GM10266 (cell line): ENCODE measurements at regions not wholly inside any gene's neighbourhood (a gene's known extent, or its start where the extent isn't known, plus 50 kb on each side); places are given as distances from the start of the nearest gene placed in this dataset.

Experiments
- DNase-seq: peaks from one replicate; pipeline ENCODE4 v3.0.0; 2012; ENCODE audit errors: extremely low spot score
- CTCF ChIP-seq: IDR thresholded peaks from 2 replicates; pipeline ENCODE4 v1.5.1; 2012; ENCODE audit warnings: mild to moderate bottlenecking, low read depth; ENCODE audit not compliant: control insufficient read depth, insufficient read depth; ENCODE audit errors: missing control alignments

GRCh38 chr13:108360139-108360538 lies 90.6 kb downstream of the TNFSF13B start:
- TF ChIP-seq CTCF, result no peak
- no peak for DNase-seq

- no peak for TF ChIP-seq CTCF
- DNase-seq, result no peak
Observed at GRCh38 chr13:108361769-108362168, 92.3 kb downstream of the TNFSF13B start.

GRCh38 chr13:108363666-108364065 lies 94.1 kb downstream of the TNFSF13B start:
- no peak for DNase-seq
- no peak for TF ChIP-seq CTCF

GRCh38 chr13:108365255-108365654 lies 95.7 kb downstream of the TNFSF13B start:
- TF ChIP-seq CTCF, result no peak
- no peak for DNase-seq

- TF ChIP-seq CTCF, result no peak
- no peak for DNase-seq
Observed at GRCh38 chr13:108368250-108368905, 98.9 kb downstream of the TNFSF13B start.

GRCh38 chr13:108369412-108369811 lies 99.9 kb downstream of the TNFSF13B start:
- TF ChIP-seq CTCF, result no peak

GRCh38 chr13:108375034-108375433 lies 105.5 kb downstream of the TNFSF13B start:
- TF ChIP-seq CTCF, result no peak
- DNase-seq, result no peak

More at GRCh38 chr13:108369412-108369811, 99.9 kb downstream of the TNFSF13B start:
- no peak for DNase-seq
